ENCODE measurements at regions not wholly inside any gene's neighbourhood (a gene's known extent, or its start where the extent isn't known, plus 50 kb on each side); places are given as distances from the start of the nearest gene placed in this dataset.

GRCh38 chr16:47817048-47817447 lies 338.7 kb downstream of the ABCC12 start:
- TF ChIP-seq CTCF (IDR thresholded peaks at IDR 0.05 in 4 of 5, conservative IDR thresholded peaks at IDR 0.05 in 1 of 5) = no peak
- no peak for TF ChIP-seq POLR2A (IDR thresholded peaks at IDR 0.05)

Data from gastrocnemius medialis (tissue), 4 donors.